EH (cell line): ENCODE measurements at regions not wholly inside any gene's neighbourhood (a gene's known extent, or its start where the extent isn't known, plus 50 kb on each side); places are given as distances from the start of the nearest gene placed in this dataset.

Experiments
- DNase-seq: peaks from one replicate; pipeline ENCODE4 v3.0.0-alpha.2; 2015; ENCODE audit warnings: low read depth

GRCh38 chr2:2926009-2926857 lies 451.4 kb downstream of the EIPR1 start:
- DNase-seq = no peak

- no peak for DNase-seq
These were observed 455.5 kb downstream of the EIPR1 start for GRCh38 chr2:2922156-2922555.

- no peak for DNase-seq
These were observed 456.5 kb downstream of the EIPR1 start for GRCh38 chr2:2921011-2921720.

- DNase-seq = no peak
These were observed 457.8 kb downstream of the EIPR1 start for GRCh38 chr2:2919574-2920365.

GRCh38 chr2:2919026-2919425 lies 458.6 kb downstream of the EIPR1 start:
- DNase-seq = no peak

- DNase-seq = no peak
These were observed 461.0 kb downstream of the EIPR1 start for GRCh38 chr2:2916621-2917020.

- DNase-seq = no peak
These were observed 463.4 kb downstream of the EIPR1 start for GRCh38 chr2:2914252-2914651.

- no peak for DNase-seq
These were observed 464.0 kb downstream of the EIPR1 start for GRCh38 chr2:2913601-2914120.

GRCh38 chr2:2912731-2913130 lies 464.9 kb downstream of the EIPR1 start:
- DNase-seq = no peak

GRCh38 chr2:2912293-2912692 lies 465.3 kb downstream of the EIPR1 start:
- DNase-seq = no peak

GRCh38 chr2:2910259-2910658 lies 467.4 kb downstream of the EIPR1 start:
- DNase-seq = no peak

- DNase-seq = no peak
These were observed 468.3 kb downstream of the EIPR1 start for GRCh38 chr2:2909086-2910035.

GRCh38 chr2:2906091-2906490 lies 471.5 kb downstream of the EIPR1 start:
- DNase-seq = no peak

- DNase-seq = no peak
These were observed 472.8 kb downstream of the EIPR1 start for GRCh38 chr2:2904721-2905350.

- no peak for DNase-seq
These were observed 474.9 kb downstream of the EIPR1 start for GRCh38 chr2:2902547-2903281.

- no peak for DNase-seq
These were observed 476.0 kb downstream of the EIPR1 start for GRCh38 chr2:2901384-2902345.

- DNase-seq = no peak
These were observed 477.8 kb downstream of the EIPR1 start for GRCh38 chr2:2899826-2900225.

GRCh38 chr2:2898744-2899143 lies 478.9 kb downstream of the EIPR1 start:
- DNase-seq = no peak

- no peak for DNase-seq
These were observed 481.0 kb downstream of the EIPR1 start for GRCh38 chr2:2896643-2897042.
